Breast epithelium (tissue), 4 donors: ENCODE measurements at regions not wholly inside any gene's neighbourhood (a gene's known extent, or its start where the extent isn't known, plus 50 kb on each side); places are given as distances from the start of the nearest gene placed in this dataset.

Experiments
- DNase-seq, 2 donors: peaks; one replicate each; pipeline ENCODE4 v3.0.0-alpha.2; 2019; ENCODE audit warnings: low spot score in 2 of 2
- H3K27ac ChIP-seq, 2 donors: fragments of 200-600 bp; sonication (generic) in 1 of 2; one replicate each; pipeline ENCODE4 v1.5.1; 2016 to 2019; ENCODE audit warnings: mild to moderate bottlenecking in 1 of 2
- H3K27me3 ChIP-seq, 2 donors: fragments of 200-600 bp; sonication (generic) in 1 of 2; one replicate each; pipeline versions ENCODE4 v1.5.1 to v1.6.0; 2017 to 2019; ENCODE audit warnings: control low read depth in 1 of 2, mild to moderate bottlenecking in 1 of 2
- H3K36me3 ChIP-seq: fragments of 200-600 bp; one replicate; pipeline ENCODE4 v1.5.1; 2019
- H3K4me1 ChIP-seq, 2 donors: fragments of 200-600 bp; sonication (generic); one replicate each; pipeline ENCODE4 v1.5.1; 2016 to 2019; ENCODE audit warnings: control low read depth in 1 of 2
- H3K4me3 ChIP-seq, 3 donors: fragments of 200-600 bp; sonication (generic); 1 replicate in 2 of 3; 2 replicates in 1 of 3; pipeline ENCODE4 v1.5.1; 2016 to 2019; ENCODE audit warnings: mild to moderate bottlenecking in 3 of 3, moderate library complexity in 2 of 3
- H3K9me3 ChIP-seq, 2 donors: fragments of 200-600 bp; sonication (generic) in 1 of 2; one replicate each; pipeline ENCODE4 v1.5.1; 2016 to 2019; ENCODE audit warnings: control low read depth in 1 of 2
- POLR2A ChIP-seq: fragments of 450-650 bp; IDR thresholded peaks from one replicate; pipeline ENCODE4 v1.6.1; 2016; ENCODE audit warnings: antibody characterized with exemption, mild to moderate bottlenecking, moderate library complexity
- POLR2AphosphoS5 ChIP-seq, 3 donors: sonication (generic); formaldehyde crosslinking; IDR thresholded peaks; one replicate each; pipeline ENCODE4 v1.6.1; 2017; ENCODE audit warnings: antibody characterized with exemption in 3 of 3
- intact Hi-C: fragments of 100-400 bp; cut with DNase I; formaldehyde crosslinking; loops from one replicate; pipeline ENCODE4 v1.15.1; 2023; ENCODE audit warnings: low total_unique reads
- TF ChIP-seq, protein P1 (sequence below), 3 donors: fragments of 450-650 bp; IDR thresholded peaks; one replicate each; pipeline ENCODE4 v1.5.1; 2016 to 2017; ENCODE audit warnings: antibody characterized with exemption in 3 of 3, mild to moderate bottlenecking in 3 of 3, moderate library complexity in 3 of 3

DNA sequence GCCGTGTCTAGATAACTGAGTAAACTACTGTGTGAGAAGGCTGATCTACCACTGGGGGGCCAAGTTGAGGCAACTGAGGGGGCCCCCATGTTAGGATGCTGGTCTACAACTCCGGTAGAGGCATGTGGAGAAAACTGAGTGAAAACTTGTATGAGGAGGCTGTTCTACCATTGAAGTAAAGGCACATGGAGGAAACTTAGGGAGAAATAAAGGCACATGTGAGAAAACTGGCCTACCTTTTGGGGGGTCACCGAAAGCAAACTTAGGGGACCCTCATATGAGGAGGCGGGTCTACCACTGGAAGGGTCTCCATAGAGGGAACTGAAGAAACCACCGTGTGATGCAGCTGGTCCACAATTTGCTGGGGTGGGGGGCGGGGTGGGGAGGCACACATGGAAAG is 155.2 kb downstream of the FBLN2 start:
- intact Hi-C loops, result no loop called here
- H3K27ac ChIP-seq, result no peak overlapping the region
- peaks cover 3 to 17% of the 10 kb centered on the region in 2 donors for H3K9me3 ChIP-seq
- H3K27me3 ChIP-seq, result no peaks in the 10 kb centered on the region
- H3K4me3 ChIP-seq, result no peak overlapping the region
- H3K36me3 ChIP-seq, result no peaks in the 10 kb centered on the region
- no peak for DNase-seq
- TF ChIP-seq, protein P1, sequence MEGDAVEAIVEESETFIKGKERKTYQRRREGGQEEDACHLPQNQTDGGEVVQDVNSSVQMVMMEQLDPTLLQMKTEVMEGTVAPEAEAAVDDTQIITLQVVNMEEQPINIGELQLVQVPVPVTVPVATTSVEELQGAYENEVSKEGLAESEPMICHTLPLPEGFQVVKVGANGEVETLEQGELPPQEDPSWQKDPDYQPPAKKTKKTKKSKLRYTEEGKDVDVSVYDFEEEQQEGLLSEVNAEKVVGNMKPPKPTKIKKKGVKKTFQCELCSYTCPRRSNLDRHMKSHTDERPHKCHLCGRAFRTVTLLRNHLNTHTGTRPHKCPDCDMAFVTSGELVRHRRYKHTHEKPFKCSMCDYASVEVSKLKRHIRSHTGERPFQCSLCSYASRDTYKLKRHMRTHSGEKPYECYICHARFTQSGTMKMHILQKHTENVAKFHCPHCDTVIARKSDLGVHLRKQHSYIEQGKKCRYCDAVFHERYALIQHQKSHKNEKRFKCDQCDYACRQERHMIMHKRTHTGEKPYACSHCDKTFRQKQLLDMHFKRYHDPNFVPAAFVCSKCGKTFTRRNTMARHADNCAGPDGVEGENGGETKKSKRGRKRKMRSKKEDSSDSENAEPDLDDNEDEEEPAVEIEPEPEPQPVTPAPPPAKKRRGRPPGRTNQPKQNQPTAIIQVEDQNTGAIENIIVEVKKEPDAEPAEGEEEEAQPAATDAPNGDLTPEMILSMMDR (IDR thresholded peaks at IDR 0.05), result no peak
- TF ChIP-seq POLR2A (no peak), POLR2AphosphoS5 (IDR thresholded peaks at IDR 0.05) (no peak)
- no peaks in the 10 kb centered on the region for H3K4me1 ChIP-seq

DNA sequence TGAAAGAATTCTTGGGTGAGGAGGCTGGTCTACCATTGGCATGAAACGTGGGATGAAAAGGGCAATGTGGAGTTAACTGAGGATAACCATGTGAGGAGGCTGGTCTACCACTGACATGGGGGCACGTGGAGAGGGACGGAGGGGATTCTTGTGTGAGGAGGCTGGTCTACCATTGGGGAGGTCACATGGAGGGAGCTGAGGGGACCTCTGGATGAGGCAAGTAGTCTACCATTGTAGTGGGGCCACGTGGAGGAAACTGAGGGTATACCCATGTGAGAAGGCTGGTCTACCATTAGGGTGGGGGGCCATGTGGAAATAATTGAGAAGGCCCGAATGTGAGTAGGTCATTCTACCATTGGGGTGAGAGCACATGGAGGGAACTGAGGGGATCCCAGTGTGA is 154.1 kb downstream of the FBLN2 start:
- no peak overlapping the region for H3K4me3 ChIP-seq
- H3K27me3 ChIP-seq, result peaks cover 0 to 10% of the 10 kb centered on the region in 2 donors
- intact Hi-C loops, result no loop called here
- peak in 1 of 2 donors; percentile 44 for DNase-seq
- no peaks in the 10 kb centered on the region for H3K4me1 ChIP-seq
- no peak for TF ChIP-seq POLR2A
- no peak for TF ChIP-seq POLR2AphosphoS5 (IDR thresholded peaks at IDR 0.05)
- TF ChIP-seq, protein P1 (IDR thresholded peaks at IDR 0.05), result no peak
- peaks cover 3 to 17% of the 10 kb centered on the region in 2 donors for H3K9me3 ChIP-seq
- H3K36me3 ChIP-seq, result no peaks in the 10 kb centered on the region
- no peak overlapping the region for H3K27ac ChIP-seq

DNA sequence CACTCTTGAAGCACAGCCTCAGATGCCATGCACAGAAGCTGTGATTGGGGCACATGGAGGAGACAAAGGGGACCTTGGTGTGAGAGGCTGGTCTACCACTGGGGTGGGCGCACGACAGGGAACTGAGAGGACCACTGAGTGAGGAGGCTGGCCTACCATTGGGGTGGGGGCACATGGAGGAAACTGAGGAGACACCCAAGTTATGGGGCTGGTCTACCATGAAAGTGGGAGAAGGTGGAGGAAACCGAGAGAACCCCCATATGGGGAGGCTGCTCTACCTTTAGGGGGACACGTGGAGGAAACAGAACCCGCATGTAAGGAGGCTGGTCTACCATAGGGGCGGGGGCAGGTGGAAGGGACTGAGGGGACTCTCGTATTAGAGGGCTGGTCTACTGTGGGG is 153.4 kb downstream of the FBLN2 start:
- Histone ChIP-seq H3K4me1 (no peaks in the 10 kb centered on the region), H3K4me3 (no peak overlapping the region), H3K9me3 (peaks cover 3 to 10% of the 10 kb centered on the region in 2 donors), H3K27ac (no peak overlapping the region), H3K27me3 (peaks cover 0 to 15% of the 10 kb centered on the region in 2 donors), H3K36me3 (no peaks in the 10 kb centered on the region)
- intact Hi-C loops, result no loop called here
- TF ChIP-seq, protein P1 (IDR thresholded peaks at IDR 0.05), result no peak
- TF ChIP-seq POLR2A, result no peak
- TF ChIP-seq POLR2AphosphoS5 (IDR thresholded peaks at IDR 0.05), result no peak
- DNase-seq, result peak in 1 of 2 donors; percentile 40

DNA sequence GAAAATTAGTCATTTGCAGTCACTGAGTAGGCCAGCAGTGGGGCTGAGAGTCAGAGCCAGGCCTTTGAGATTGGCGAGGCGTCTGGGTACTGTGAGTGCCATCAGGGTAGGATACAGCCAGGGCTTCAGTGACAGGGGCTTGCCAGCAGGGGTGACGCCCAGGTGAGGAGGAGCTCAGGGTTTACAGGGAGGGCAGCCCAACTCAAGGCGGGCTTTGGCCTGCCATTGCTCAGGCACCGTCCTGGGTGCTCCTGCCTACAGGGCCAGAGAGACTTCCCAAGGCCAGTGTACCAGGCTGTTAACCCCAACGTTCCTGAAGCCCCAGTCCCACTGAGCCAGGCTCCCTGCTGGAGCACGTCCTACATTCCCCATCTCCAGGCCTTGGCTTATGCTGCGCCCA is 152.0 kb downstream of the FBLN2 start:
- Histone ChIP-seq H3K27me3 (peaks cover 0 to 18% of the 10 kb centered on the region in 2 donors), H3K4me3 (no peak overlapping the region), H3K4me1 (no peaks in the 10 kb centered on the region), H3K27ac (no peak overlapping the region), H3K9me3 (peaks cover 0 to 8% of the 10 kb centered on the region in 2 donors), H3K36me3 (no peaks in the 10 kb centered on the region)
- TF ChIP-seq POLR2AphosphoS5 (IDR thresholded peaks at IDR 0.05), result no peak
- TF ChIP-seq, protein P1 (IDR thresholded peaks at IDR 0.05), result no peak
- TF ChIP-seq POLR2A, result no peak
- intact Hi-C loops, result no loop called here
- DNase-seq, result no peak

DNA sequence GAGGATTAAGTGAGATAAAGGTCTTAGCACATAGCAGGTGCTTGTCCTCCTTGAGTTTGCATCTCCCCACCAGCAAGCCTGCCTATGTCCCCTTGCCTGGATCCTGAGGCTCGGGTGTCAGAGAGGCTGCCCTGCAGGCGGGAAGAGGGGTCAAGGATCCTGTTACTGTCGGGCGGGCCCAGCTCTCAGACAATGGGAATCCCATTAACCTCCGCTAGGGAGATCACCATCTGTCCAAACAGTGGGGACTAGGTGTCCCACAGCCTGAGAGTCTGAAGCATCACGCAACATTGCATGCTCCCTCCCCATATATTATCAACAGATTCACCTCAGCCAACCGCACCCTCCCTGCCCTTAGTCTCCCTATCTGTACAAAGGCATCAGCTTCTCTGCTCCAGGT is 151.4 kb downstream of the FBLN2 start:
- no peak overlapping the region for H3K4me3 ChIP-seq
- DNase-seq, result no peak
- H3K27me3 ChIP-seq, result peaks cover 0 to 18% of the 10 kb centered on the region in 2 donors
- no peak overlapping the region for H3K27ac ChIP-seq
- intact Hi-C loops, result no loop called here
- H3K36me3 ChIP-seq, result no peaks in the 10 kb centered on the region
- H3K4me1 ChIP-seq, result no peaks in the 10 kb centered on the region
- peaks cover 0 to 3% of the 10 kb centered on the region in 2 donors for H3K9me3 ChIP-seq
- TF ChIP-seq POLR2AphosphoS5 (IDR thresholded peaks at IDR 0.05) (no peak), POLR2A (no peak)
- TF ChIP-seq, protein P1 (IDR thresholded peaks at IDR 0.05), result no peak
